DMS114 treated with DMSO at 0.1 percent for 48 hours (cell line): ENCODE measurements at regions not wholly inside any gene's neighbourhood (a gene's known extent, or its start where the extent isn't known, plus 50 kb on each side); places are given as distances from the start of the nearest gene placed in this dataset.
"Not testable (repeated sequence)": the region's sequence is repeated elsewhere in the genome, so short reads cannot be mapped to it uniquely, and the experiment has no call there.

Experiments used
- DNase-seq: peaks from one replicate; lab custom pipeline; 2025; ENCODE audit not compliant: unreplicated experiment; lab: John Stamatoyannopoulos, UW

GRCh38 chr14:44873536-44873935 lies 88.2 kb downstream of the KLHL28 start:
- no peak for DNase-seq

- no peak for DNase-seq
Measured at GRCh38 chr14:44866770-44867169, 95.0 kb downstream of the KLHL28 start.

DNA sequence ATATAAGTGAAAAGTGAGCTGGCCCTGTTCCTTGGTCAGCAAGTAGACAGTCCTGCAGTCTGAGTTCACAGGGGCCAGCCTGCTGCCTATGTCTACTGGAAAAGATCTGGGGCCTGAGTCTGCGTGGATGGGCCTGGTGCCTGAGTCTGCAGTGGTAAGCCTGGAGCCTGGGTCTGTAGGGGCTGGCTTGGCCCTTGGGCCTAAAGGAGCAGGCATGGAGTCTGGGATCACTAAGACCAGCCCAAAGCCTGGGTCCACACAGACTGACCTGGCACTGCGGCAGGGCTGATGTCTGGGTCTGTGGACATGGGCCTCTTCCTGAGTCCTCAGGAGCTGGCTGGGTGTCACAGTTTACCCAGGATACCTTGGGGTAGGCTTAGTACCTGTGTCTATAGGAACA lies 95.4 kb downstream of the KLHL28 start:
- no peak for DNase-seq

DNA sequence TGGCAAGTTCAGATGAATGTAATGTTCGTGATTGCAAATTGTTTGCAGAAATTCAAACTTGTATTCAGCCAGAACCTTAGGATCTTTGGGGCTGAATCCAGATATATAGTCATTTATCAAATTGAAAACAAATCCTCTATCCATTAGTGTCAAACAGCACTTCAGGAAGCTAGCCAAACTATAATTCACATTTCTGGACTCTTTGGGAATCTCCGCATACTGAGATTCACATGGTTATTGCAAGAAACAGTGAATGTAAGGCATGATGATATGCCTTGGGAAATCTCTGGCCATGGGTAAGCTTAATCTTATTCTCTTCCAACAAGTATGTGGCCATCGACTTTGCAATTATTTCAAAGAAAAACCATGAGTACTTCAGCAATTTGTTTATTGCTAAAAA lies 98.5 kb downstream of the KLHL28 start:
- no peak for DNase-seq

DNA sequence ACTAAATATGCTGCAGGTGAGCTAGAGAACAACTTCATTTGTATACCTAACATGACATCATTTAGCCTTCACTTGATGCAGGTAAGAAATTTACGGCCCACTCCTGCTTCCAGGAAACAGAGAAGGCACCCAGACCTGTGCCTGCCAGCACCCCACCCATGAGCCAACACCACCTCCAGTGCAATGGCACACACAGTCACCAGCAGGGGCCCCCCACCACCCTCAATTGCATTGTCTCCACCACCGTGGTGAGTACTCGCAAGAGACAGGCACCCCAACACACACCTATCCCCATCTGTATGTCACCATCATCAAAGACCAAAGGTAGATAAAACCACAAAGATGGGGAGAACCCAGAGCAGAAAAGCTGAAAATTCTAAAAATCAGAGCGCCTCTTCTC lies 107.6 kb downstream of the KLHL28 start:
- no peak for DNase-seq

GRCh38 chr14:44847526-44848309 lies 114.0 kb downstream of the KLHL28 start:
- DNase-seq, result no peak

DNA sequence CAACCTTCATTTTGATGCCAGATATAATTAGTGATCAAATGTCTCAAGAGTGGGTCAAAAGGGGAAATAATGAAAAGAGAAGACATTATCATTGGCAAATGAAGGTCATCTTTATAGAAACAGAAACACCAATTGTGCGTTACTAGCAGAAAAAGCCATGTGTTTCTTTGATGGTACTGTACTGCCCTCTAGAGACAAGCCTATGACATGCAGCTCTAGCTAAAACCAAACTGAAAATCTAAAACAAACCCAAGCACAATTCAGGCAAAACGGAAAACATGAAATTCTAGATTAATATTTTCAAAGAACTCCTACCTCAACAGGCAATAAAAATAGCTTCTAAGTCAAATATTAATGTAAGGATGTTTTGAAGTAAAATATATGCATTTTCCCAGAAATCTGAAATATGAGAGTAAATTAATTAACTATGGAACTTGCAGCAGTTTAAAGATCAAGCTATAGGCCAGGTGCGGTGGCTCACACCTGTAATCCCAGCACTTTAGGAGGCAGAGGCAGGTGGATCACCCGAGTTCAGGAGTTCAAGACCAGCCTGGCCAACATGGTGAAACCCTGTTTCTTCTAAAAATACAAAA lies 115.4 kb downstream of the KLHL28 start:
- peak; percentile 49 for DNase-seq

DNA sequence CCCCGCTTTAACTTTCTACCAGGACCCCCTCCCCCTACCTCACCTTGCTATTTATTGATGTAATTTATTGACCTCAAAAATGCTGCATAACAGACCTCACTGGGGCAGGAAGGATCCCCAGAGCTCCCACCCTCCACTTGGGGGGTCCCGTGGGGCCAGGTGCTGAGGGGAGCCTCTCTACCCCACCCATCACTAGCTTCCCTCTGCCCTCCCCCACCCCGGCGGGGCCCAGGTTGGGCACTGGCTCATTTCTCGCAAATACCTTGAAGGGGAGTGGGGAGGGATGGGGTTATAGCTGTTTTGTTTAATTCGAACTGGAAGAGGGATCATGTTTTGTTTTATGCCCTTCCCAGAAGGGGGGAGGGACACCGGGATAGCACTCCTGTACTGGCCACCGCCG lies 125.8 kb downstream of the KLHL28 start:
- DNase-seq, result not testable (repeated sequence)

- DNase-seq, result no peak
Measured at GRCh38 chr14:44833376-44834060, 128.2 kb downstream of the KLHL28 start.

DNA sequence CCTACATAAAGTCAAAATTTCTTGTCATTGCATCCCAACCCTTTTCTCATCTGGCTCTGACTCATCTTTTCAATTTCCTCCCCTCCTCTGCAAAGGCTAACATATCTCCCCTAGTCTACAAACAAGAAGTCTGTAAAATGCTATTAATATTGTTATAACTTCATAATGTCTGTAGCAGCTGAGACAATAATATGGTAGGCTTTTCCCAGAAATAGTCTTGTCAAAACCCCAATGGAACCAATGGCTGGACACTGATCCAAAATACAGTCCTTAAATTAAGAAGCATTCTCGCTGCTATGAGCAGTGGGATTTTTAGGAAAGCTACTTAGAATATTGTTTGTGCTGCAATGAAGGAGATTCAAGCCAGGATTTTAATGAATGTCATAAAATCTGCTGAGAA lies 131.4 kb downstream of the KLHL28 start:
- no peak for DNase-seq

DNA sequence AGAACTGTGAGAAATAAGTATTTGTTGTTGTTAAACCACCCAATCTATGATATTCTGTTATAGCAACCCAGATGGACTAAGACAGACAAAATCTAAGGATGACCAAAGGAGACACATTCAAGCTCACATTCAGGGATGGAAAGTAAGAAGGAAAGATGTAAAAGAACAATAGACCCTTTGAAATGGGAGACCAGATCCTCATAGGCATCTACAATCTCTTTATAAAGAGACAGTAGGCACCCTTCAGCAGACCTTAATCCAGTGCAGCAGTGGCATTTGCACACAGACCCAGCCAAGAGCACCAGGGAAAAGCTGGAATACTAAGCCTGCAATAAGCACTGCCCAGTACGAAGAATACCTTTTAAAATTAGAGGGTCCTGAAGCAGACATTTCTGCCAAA lies 132.7 kb downstream of the KLHL28 start:
- DNase-seq, result no peak

DNA sequence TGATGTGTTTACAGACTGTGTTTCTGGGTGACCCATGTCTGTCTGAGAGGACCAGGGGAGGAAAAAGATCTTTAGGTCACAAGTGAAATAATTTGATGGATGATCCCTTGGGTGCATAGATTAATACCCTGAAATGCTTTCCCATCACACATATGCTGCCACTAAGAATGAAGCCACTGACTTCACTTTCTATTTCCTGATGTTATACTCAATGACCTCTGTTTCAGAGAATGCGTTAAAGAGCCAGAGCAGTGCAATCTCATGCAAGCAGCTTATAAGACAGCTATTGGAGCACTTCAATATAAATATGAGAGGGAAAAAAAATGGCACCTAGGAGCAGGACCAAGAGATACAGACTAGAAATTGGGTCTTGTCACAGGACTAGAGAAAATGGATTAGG lies 133.7 kb downstream of the KLHL28 start:
- DNase-seq, result no peak

- DNase-seq, result no peak
Measured at GRCh38 chr14:44820230-44820964, 141.3 kb downstream of the KLHL28 start.

- DNase-seq, result no peak
Measured at GRCh38 chr14:44814196-44814595, 147.6 kb downstream of the KLHL28 start.

DNA sequence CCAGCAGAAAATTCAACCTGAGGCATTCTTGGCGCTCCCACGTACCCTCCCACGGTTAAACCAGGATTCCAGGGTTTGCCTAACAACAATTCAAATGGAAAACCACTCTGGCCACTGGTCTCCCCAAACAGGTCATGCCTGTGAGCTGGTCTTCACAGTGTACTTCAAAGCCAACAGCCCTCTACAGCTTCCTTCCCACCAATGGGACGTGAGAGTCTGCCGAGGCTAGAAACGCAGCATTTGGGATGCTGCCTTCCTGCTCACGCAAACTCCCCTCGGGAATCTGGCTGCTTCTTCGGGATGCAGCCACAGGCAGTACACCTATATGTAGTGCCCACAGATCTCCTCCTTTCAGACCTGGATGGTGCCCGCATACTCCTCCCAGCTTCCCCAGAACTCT lies 149.1 kb downstream of the KLHL28 start:
- DNase-seq, result no peak

GRCh38 chr14:44804391-44804790 lies 157.4 kb downstream of the KLHL28 start:
- no peak for DNase-seq

DNA sequence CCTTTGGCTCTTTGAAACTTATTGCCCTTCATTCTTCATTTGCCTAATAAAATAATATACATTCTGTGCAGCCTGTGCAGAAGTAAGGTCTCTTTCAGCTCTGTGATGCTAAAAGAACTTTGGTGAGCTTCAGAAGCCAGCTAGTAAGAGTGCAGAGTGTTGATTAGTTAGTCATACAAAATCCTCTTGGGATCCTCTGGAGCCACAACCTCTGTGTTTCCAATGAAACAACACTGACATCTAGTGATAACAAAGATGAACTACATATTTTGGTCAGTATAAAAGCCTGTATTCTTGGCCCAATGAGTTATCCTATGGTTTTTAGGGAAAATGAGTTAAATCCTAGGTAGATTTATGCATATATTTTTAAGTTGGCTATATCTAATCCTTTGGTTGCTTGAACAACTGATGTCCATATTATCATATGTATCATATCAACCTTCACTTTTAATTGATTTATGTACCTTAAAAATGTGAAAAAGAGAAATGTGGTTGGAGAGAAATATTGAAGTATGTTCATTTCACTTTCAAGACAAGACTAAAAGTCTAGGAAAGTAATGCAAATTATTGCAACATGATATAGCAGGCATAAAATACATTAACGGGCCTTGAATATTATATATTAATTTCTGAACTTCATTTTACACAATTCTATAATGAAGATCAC lies 158.4 kb downstream of the KLHL28 start:
- DNase-seq, result peak; percentile 60

- DNase-seq, result no peak
Measured at GRCh38 chr14:44798386-44799242, 163.1 kb downstream of the KLHL28 start.

DNA sequence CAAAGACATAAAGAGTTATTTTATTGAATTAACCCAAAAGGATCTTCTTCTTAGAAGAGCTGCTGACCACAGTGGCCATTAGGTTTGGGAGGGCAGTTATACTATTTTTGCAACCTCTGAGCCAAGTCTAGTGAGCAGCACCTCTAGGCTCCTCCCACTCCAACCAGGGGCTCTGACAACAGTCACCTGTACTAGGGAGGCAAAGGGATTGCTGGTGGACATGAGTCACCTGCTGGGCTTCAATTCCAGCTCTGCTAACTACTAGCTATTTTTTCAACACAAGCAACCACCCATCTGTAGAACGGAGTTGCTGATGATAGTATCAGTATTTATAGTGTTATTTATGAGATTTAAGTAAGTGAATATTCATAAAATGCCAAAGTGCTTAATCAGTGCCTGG lies 166.0 kb downstream of the KLHL28 start:
- no peak for DNase-seq

GRCh38 chr14:44791730-44792129 lies 170.0 kb downstream of the KLHL28 start:
- no peak for DNase-seq
